GM12878 (cell line): ENCODE measurements at regions not wholly inside any gene's neighbourhood (a gene's known extent, or its start where the extent isn't known, plus 50 kb on each side); places are given as distances from the start of the nearest gene placed in this dataset.

Source experiments
- ATAC-seq: fragments of 200-7000 bp; cut with Tn5 transposase; 3 replicates; pipeline ENCODE4 v1.9.1; 2020; ENCODE audit warnings: mild to moderate bottlenecking, moderate library complexity
- BruUV-seq: library from RNA; stranded (reverse); fragments of 400-500 nt; replicated peaks from 2 replicates; lab custom pipeline; 2021; lab: Mats Ljungman, UMichigan
- CTCF ChIA-PET: fragments of 300-600 bp; sonication (Branson Sonifier 250); formaldehyde crosslinking; extraction: SDS; loops from one replicate; lab custom pipeline; 2021; ENCODE audit warnings: inconsistent platforms; lab: Yijun Ruan, JAX
- POLR2A ChIA-PET: fragments of 350-600 bp; formaldehyde crosslinking; extraction: SDS; loops from one replicate; lab custom pipeline; 2021; ENCODE audit warnings: inconsistent platforms; lab: Charles Lee
- RAD21 ChIA-PET: fragments of 300-600 bp; sonication (Branson Sonifier 250); formaldehyde crosslinking; loops from one replicate; lab custom pipeline; 2023; ENCODE audit warnings: antibody characterized with exemption; ENCODE audit not compliant: unreplicated experiment; lab: Charles Lee
- SMC1A ChIA-PET: fragments of 300-600 bp; sonication (Branson Sonifier 250); formaldehyde crosslinking; loops from one replicate; lab custom pipeline; 2023; ENCODE audit not compliant: unreplicated experiment, uncharacterized antibody; lab: Charles Lee
- DNase-seq: peaks from one replicate; pipeline ENCODE4 v3.0.0-alpha.2; 2011; ENCODE audit warnings: low read depth, low spot score
- FAIRE-seq: peaks from 3 replicates; lab custom pipeline; 2011; peaks lifted over from hg19 to GRCh38; lab: Jason Lieb, UNC
- H2AFZ ChIP-seq: 2 replicates; pipeline ENCODE4 v1.6.0; 2011; ENCODE audit warnings: low read depth, low read length, control low read depth; ENCODE audit not compliant: control insufficient read depth
- H3K27ac ChIP-seq: 2 replicates; pipeline ENCODE4 v1.5.1; 2011; ENCODE audit warnings: control low read depth; ENCODE audit not compliant: control insufficient read depth, insufficient read depth
- H3K27me3 ChIP-seq, 2 experiments: replicated peaks in 1 of 2; 2 replicates each; pipeline versions ENCODE4 v1.6.0 to v1.6.1; 2011; ENCODE audit warnings: low read length in 1 of 2; ENCODE audit not compliant: control insufficient read depth in 2 of 2, insufficient read depth in 2 of 2
- H3K36me3 ChIP-seq, 2 experiments: 2 replicates each; pipeline ENCODE4 v1.5.1; 2011; ENCODE audit warnings: low read length in 1 of 2; ENCODE audit not compliant: control insufficient read depth in 2 of 2, insufficient read depth in 2 of 2
- H3K4me1 ChIP-seq: 2 replicates; pipeline ENCODE4 v1.6.1; 2011; ENCODE audit warnings: mild to moderate bottlenecking, low read length, moderate library complexity, mixed read lengths; ENCODE audit not compliant: control insufficient read depth, insufficient read depth
- H3K4me2 ChIP-seq: 2 replicates; pipeline ENCODE4 v1.6.0; 2011; ENCODE audit warnings: control low read depth; ENCODE audit not compliant: control insufficient read depth, insufficient read depth
- H3K4me3 ChIP-seq: fragments of 200-600 bp; sonication (generic); 2 replicates; pipeline ENCODE4 v1.5.1; 2016
- H3K79me2 ChIP-seq: 2 replicates; pipeline ENCODE4 v1.6.0; 2011; ENCODE audit warnings: low read length; ENCODE audit not compliant: control insufficient read depth, insufficient read depth
- H3K9ac ChIP-seq: 2 replicates; pipeline ENCODE4 v1.8.0; 2011; ENCODE audit warnings: low read length, control low read depth, mixed read lengths; ENCODE audit not compliant: control insufficient read depth, insufficient read depth
- H3K9me3 ChIP-seq: replicated peaks from 3 replicates; pipeline ENCODE4 v1.5.1; 2011; ENCODE audit warnings: mild to moderate bottlenecking, low read length; ENCODE audit not compliant: control insufficient read depth, insufficient read depth
- H4K20me1 ChIP-seq: 2 replicates; pipeline ENCODE4 v1.6.0; 2011; ENCODE audit not compliant: control insufficient read depth, insufficient read depth
- ATF3 ChIP-seq: IDR thresholded peaks from 2 replicates; pipeline ENCODE4 v1.6.1; 2011; ENCODE audit warnings: low read depth, mild to moderate bottlenecking, low read length, moderate library complexity, borderline replicate concordance; ENCODE audit errors: extremely low read depth
- BMI1 ChIP-seq: fragments of 450-650 bp; IDR thresholded peaks from 2 replicates; pipeline ENCODE4 v1.6.1; 2016; ENCODE audit warnings: mild to moderate bottlenecking, moderate library complexity, borderline replicate concordance
- CHD4 ChIP-seq: fragments of 200-600 bp; sonication (generic); IDR thresholded peaks from 2 replicates; pipeline ENCODE4 v1.6.1; 2016; ENCODE audit warnings: mild to moderate bottlenecking
- E4F1 ChIP-seq: fragments of 450-650 bp; IDR thresholded peaks from 2 replicates; pipeline ENCODE4 v1.6.1; 2018; ENCODE audit warnings: borderline replicate concordance, mild to moderate bottlenecking; ENCODE audit not compliant: partially characterized antibody
- ELK1 ChIP-seq: IDR thresholded peaks from 2 replicates; pipeline ENCODE4 v1.6.1; 2012; ENCODE audit warnings: low read depth, low read length, improper control_type of control experiment
- HDAC2 ChIP-seq: fragments of 200-600 bp; sonication (generic); IDR thresholded peaks from 2 replicates; pipeline ENCODE4 v1.6.1; 2017
- IRF4 ChIP-seq: IDR thresholded peaks from 2 replicates; pipeline ENCODE4 v1.6.1; 2011; ENCODE audit warnings: low read depth, low read length
- JUND ChIP-seq: IDR thresholded peaks from 2 replicates; pipeline ENCODE4 v1.6.1; 2012; ENCODE audit warnings: low read depth, mild to moderate bottlenecking, low read length, improper control_type of control experiment, moderate library complexity
- KDM1A ChIP-seq: fragments of 200-600 bp; sonication (generic); IDR thresholded peaks from 2 replicates; pipeline ENCODE4 v1.6.1; 2016; ENCODE audit warnings: borderline replicate concordance
- RAD21 ChIP-seq: IDR thresholded peaks from 2 replicates; pipeline ENCODE4 v1.6.1; 2011; ENCODE audit warnings: mild to moderate bottlenecking, low read depth, low read length, moderate library complexity; ENCODE audit not compliant: insufficient read depth
- YBX1 ChIP-seq: fragments of 450-650 bp; IDR thresholded peaks from 2 replicates; pipeline ENCODE4 v1.6.1; 2016; ENCODE audit warnings: antibody characterized with exemption
- WGBS: methylation state at CpG from one replicate; pipeline ENCODE4 v1.1.6; 2016; ENCODE audit warnings: low lambda C conversion rate; ENCODE audit not compliant: insufficient replicate concordance, insufficient coverage; ENCODE audit errors: missing lambda C conversion rate; 5-methylcytosine and 5-hydroxymethylcytosine counted together
- in situ Hi-C: fragments of 300-500 bp; cut with MboI; formaldehyde crosslinking; loops from 9 replicates; pipeline ENCODE4 v1.14.3; 2018; ENCODE audit warnings: mixed read lengths
- intact Hi-C: fragments of 100-400 bp; cut with micrococcal nuclease; formaldehyde crosslinking; loops from one replicate; pipeline ENCODE4 v1.14.2; 2022; ENCODE audit not compliant: unreplicated experiment

GRCh38 chr2:191559569-191559968 lies 118.4 kb upstream of the NABP1 start (continued):
- TF ChIP-seq IRF4 (no peak), BMI1 (no peak)

- H3K9me3 ChIP-seq: no peaks in the 10 kb centered on the region
- CTCF ChIA-PET: interaction anchor here (1.0 to 1.7 kb wide), 2 partner anchors 12 to 602 kb away, joined by 4 to 5 read pairs; no protein-coding TSS in a partner anchor
Observed at GRCh38 chr2:191560411-191560980, 117.4 kb upstream of the NABP1 start.

GRCh38 chr2:191565120-191565519 lies 112.8 kb upstream of the NABP1 start:
- ChIA-PET CTCF (interaction anchor here (0.8 to 9.1 kb wide), 9 partner anchors 9 to 598 kb away, joined by 3 to 112 read pairs (median 4); no protein-coding TSS in a partner anchor), POLR2A (no interaction called here), SMC1A (interaction anchor here (0.8 to 3.1 kb wide), 8 partner anchors 11 to 148 kb away, joined by 3 to 26 read pairs (median 4); no protein-coding TSS in a partner anchor), RAD21 (interaction anchor here (2.6 kb wide), 1 partner anchor 124 kb away, joined by 16 read pairs; no protein-coding TSS in a partner anchor)
- TF ChIP-seq YBX1 (no peak), JUND (no peak), ELK1 (no peak), E4F1 (no peak), KDM1A (no peak), ATF3 (no peak)
- no peak overlapping the region for H3K4me3 ChIP-seq
- no peaks in the 10 kb centered on the region for H3K27me3 ChIP-seq
- intact Hi-C loops (loop anchor here (5.0 kb wide), 1 partner anchor 192 kb away; no protein-coding TSS in a partner anchor), in situ Hi-C loops (loop anchor here (5.0 kb wide), 1 partner anchor 127 kb away; no protein-coding TSS in a partner anchor)
- BruUV-seq: no TSS peak
- ATAC-seq (no peak), FAIRE-seq (no peak), DNase-seq (no peak)
- no peaks in the 10 kb centered on the region for H4K20me1 ChIP-seq
- no peak overlapping the region for H2AFZ ChIP-seq
- no peaks in the 10 kb centered on the region for H3K4me1 ChIP-seq
- no peaks in the 10 kb centered on the region for H3K9me3 ChIP-seq
- WGBS: 46% methylated on average over 3 of the region's 3 CpGs
- H3K4me2 ChIP-seq: no peak overlapping the region
- H3K79me2 ChIP-seq: no peaks in the 10 kb centered on the region
- no peak overlapping the region for H3K27ac ChIP-seq
- no peaks in the 10 kb centered on the region for H3K36me3 ChIP-seq
- H3K9ac ChIP-seq: no peak overlapping the region

More at GRCh38 chr2:191560411-191560980, 117.4 kb upstream of the NABP1 start:
- no peak overlapping the region for H2AFZ ChIP-seq
- in situ Hi-C loops (no loop called here), intact Hi-C loops (no loop called here)
- no peak for TF ChIP-seq RAD21
- no peak for TF ChIP-seq HDAC2
- TF ChIP-seq CHD4: no peak
- no peaks in the 10 kb centered on the region for H3K4me1 ChIP-seq
- no peaks in the 10 kb centered on the region for H3K79me2 ChIP-seq
- no peaks in the 10 kb centered on the region for H3K27me3 ChIP-seq
- H3K4me2 ChIP-seq: no peak overlapping the region
- ChIA-PET POLR2A (interaction anchor here (0.6 kb wide), 1 partner anchor 1115 kb away, joined by 6 read pairs; no protein-coding TSS in a partner anchor), SMC1A (interaction anchor here (1.1 to 1.3 kb wide), 2 partner anchors 136 to 198 kb away, joined by 3 to 4 read pairs; no protein-coding TSS in a partner anchor), RAD21 (no interaction called here)
- no peaks in the 10 kb centered on the region for H3K36me3 ChIP-seq
- no peak overlapping the region for H3K9ac ChIP-seq
- no TSS peak for BruUV-seq
- H3K27ac ChIP-seq: no peak overlapping the region
- FAIRE-seq (no peak), ATAC-seq (no peak), DNase-seq (no peak)
- H3K4me3 ChIP-seq: no peak overlapping the region
- 67% methylated on average over 13 of the region's 13 CpGs for WGBS
- no peaks in the 10 kb centered on the region for H4K20me1 ChIP-seq
